Trophoblast cell (in vitro differentiated cells and primary cell): ENCODE measurements at regions not wholly inside any gene's neighbourhood (a gene's known extent, or its start where the extent isn't known, plus 50 kb on each side); places are given as distances from the start of the nearest gene placed in this dataset.

Experiments used
- DNase-seq, 2 donors: peaks; one replicate each; pipeline ENCODE4 v3.0.0-alpha.2; 2016
- H2AFZ ChIP-seq: 2 replicates; pipeline ENCODE4 v1.6.1; 2013; ENCODE audit warnings: low read length, moderate library complexity, mild to moderate bottlenecking; ENCODE audit not compliant: insufficient read depth, poor library complexity
- H2AK5ac ChIP-seq: 2 replicates; pipeline ENCODE4 v1.6.1; 2013; ENCODE audit warnings: mild to moderate bottlenecking, low read length
- H2BK120ac ChIP-seq: 2 replicates; pipeline ENCODE4 v1.6.1; 2013; ENCODE audit warnings: low read length, mild to moderate bottlenecking, moderate library complexity; ENCODE audit not compliant: insufficient read depth, poor library complexity
- H2BK12ac ChIP-seq: 2 replicates; pipeline ENCODE4 v1.6.1; 2013; ENCODE audit warnings: mild to moderate bottlenecking, low read length, moderate library complexity
- H2BK5ac ChIP-seq: 2 replicates; pipeline ENCODE4 v1.6.1; 2013; ENCODE audit warnings: low read length, low read depth, moderate library complexity, mild to moderate bottlenecking; ENCODE audit not compliant: poor library complexity
- H3K14ac ChIP-seq: 2 replicates; pipeline ENCODE4 v1.6.1; 2013; ENCODE audit warnings: mild to moderate bottlenecking, low read length
- H3K18ac ChIP-seq: 2 replicates; pipeline ENCODE4 v1.6.1; 2013; ENCODE audit warnings: mild to moderate bottlenecking, low read length
- H3K23ac ChIP-seq: 2 replicates; pipeline ENCODE4 v1.6.1; 2013; ENCODE audit warnings: low read length
- H3K27ac ChIP-seq: 2 replicates; pipeline ENCODE4 v1.5.1; 2013; ENCODE audit warnings: low read depth, mild to moderate bottlenecking, inconsistent platforms, low read length, moderate library complexity
- H3K27me3 ChIP-seq: 2 replicates; pipeline ENCODE4 v1.6.1; 2013; ENCODE audit warnings: inconsistent platforms, mild to moderate bottlenecking, low read length, moderate library complexity; ENCODE audit not compliant: insufficient read depth
- H3K36me3 ChIP-seq, 2 experiments: 1 replicate in 1 of 2; 2 replicates in 1 of 2; pipeline ENCODE4 v1.6.1; 2013; ENCODE audit warnings: low read length in 2 of 2, mild to moderate bottlenecking in 2 of 2, moderate library complexity in 1 of 2; ENCODE audit not compliant: insufficient read depth in 2 of 2, control insufficient read depth in 1 of 2
- H3K4ac ChIP-seq: 2 replicates; pipeline ENCODE4 v1.6.1; 2013; ENCODE audit warnings: low read depth, mild to moderate bottlenecking, low read length, moderate library complexity
- H3K4me1 ChIP-seq, 2 experiments: 1 replicate in 1 of 2; 2 replicates in 1 of 2; pipeline ENCODE4 v1.6.1; 2013; ENCODE audit warnings: low read length in 2 of 2, mild to moderate bottlenecking in 2 of 2, moderate library complexity in 1 of 2; ENCODE audit not compliant: insufficient read depth in 2 of 2, control insufficient read depth in 1 of 2
- H3K4me2 ChIP-seq: 2 replicates; pipeline ENCODE4 v1.6.1; 2013; ENCODE audit warnings: inconsistent platforms, mild to moderate bottlenecking, low read length, moderate library complexity
- H3K4me3 ChIP-seq: 2 replicates; pipeline ENCODE4 v1.5.1; 2013; ENCODE audit warnings: mild to moderate bottlenecking, low read depth, low read length, inconsistent platforms
- H3K79me1 ChIP-seq: one replicate; pipeline ENCODE4 v1.6.1; 2013; ENCODE audit warnings: low read length
- H3K79me2 ChIP-seq: 2 replicates; pipeline ENCODE4 v1.6.1; 2013; ENCODE audit warnings: low read length, mild to moderate bottlenecking; ENCODE audit not compliant: control insufficient read depth, insufficient read depth, poor library complexity
- H3K9ac ChIP-seq: 2 replicates; pipeline ENCODE4 v1.6.1; 2013; ENCODE audit warnings: mild to moderate bottlenecking, low read length
- H3K9me3 ChIP-seq: 2 replicates; pipeline ENCODE4 v1.6.1; 2013; ENCODE audit warnings: low read depth, mild to moderate bottlenecking, control low read depth, inconsistent platforms, low read length; ENCODE audit not compliant: insufficient read depth
- H4K12ac ChIP-seq: 2 replicates; pipeline ENCODE4 v1.6.1; 2013; ENCODE audit warnings: low read depth, mild to moderate bottlenecking, low read length, moderate library complexity
- H4K8ac ChIP-seq: 2 replicates; pipeline ENCODE4 v1.6.1; 2013; ENCODE audit warnings: low read depth, mild to moderate bottlenecking, low read length, moderate library complexity
- H4K91ac ChIP-seq: one replicate; pipeline ENCODE4 v1.6.1; 2013; ENCODE audit warnings: low read depth, mild to moderate bottlenecking, low read length, moderate library complexity
- WGBS: extraction: QIAGEN DNeasy Blood & Tissue Kit; methylation state at CpG from one replicate; pipeline ENCODE4 v1.1.7; 2013; ENCODE audit warnings: missing lambda C conversion rate; ENCODE audit not compliant: insufficient read length, insufficient coverage; ENCODE audit errors: extremely low coverage; 5-methylcytosine and 5-hydroxymethylcytosine counted together

GRCh38 chr11:39917256-39917655, 1542.2 kb downstream of the LRRC4C start:
- Histone ChIP-seq H2AFZ (no peak overlapping the region), H2BK5ac (no peak overlapping the region), H3K9me3 (peaks cover 2% of the 10 kb centered on the region), H3K4me1 (no peaks in the 10 kb centered on the region), H3K4me2 (no peak overlapping the region), H4K8ac (no peak overlapping the region), H3K27me3 (no peaks in the 10 kb centered on the region), H3K9ac (no peak overlapping the region), H2BK120ac (no peak overlapping the region), H2BK12ac (no peak overlapping the region), H4K91ac (no peak overlapping the region), H3K27ac (no peak overlapping the region), H3K79me2 (no peaks in the 10 kb centered on the region), H2AK5ac (no peak overlapping the region), H4K12ac (no peak overlapping the region), H3K18ac (no peak overlapping the region), H3K4me3 (no peak overlapping the region), H3K14ac (no peak overlapping the region), H3K23ac (no peak overlapping the region), H3K36me3 (no peaks in the 10 kb centered on the region), H3K79me1 (no peaks in the 10 kb centered on the region), H3K4ac (no peak overlapping the region)
- no peak for DNase-seq
- WGBS = no CpG with 5 or more reads among the region's 3 CpGs

GRCh38 chr11:39910087-39910486, 1549.4 kb downstream of the LRRC4C start:
- no peak overlapping the region for H4K12ac ChIP-seq
- no peak overlapping the region for H3K9ac ChIP-seq
- no peak overlapping the region for H2BK12ac ChIP-seq
- no peak overlapping the region for H3K4ac ChIP-seq
- no peaks in the 10 kb centered on the region for H3K36me3 ChIP-seq
- no peak overlapping the region for H2AFZ ChIP-seq
- H3K23ac ChIP-seq = no peak overlapping the region
- H3K27ac ChIP-seq = no peak overlapping the region
- H4K91ac ChIP-seq = no peak overlapping the region
- no peak overlapping the region for H3K18ac ChIP-seq
- no peak for DNase-seq
- no peak overlapping the region for H3K4me3 ChIP-seq
- no peaks in the 10 kb centered on the region for H3K79me2 ChIP-seq
- H2BK5ac ChIP-seq = no peak overlapping the region
- H3K14ac ChIP-seq = no peak overlapping the region
- H2AK5ac ChIP-seq = no peak overlapping the region
- H3K79me1 ChIP-seq = no peaks in the 10 kb centered on the region
- no peak overlapping the region for H3K4me2 ChIP-seq
- H3K9me3 ChIP-seq = no peaks in the 10 kb centered on the region
- no peaks in the 10 kb centered on the region for H3K27me3 ChIP-seq
- H3K4me1 ChIP-seq = no peaks in the 10 kb centered on the region
- no peak overlapping the region for H4K8ac ChIP-seq
- H2BK120ac ChIP-seq = no peak overlapping the region

DNA sequence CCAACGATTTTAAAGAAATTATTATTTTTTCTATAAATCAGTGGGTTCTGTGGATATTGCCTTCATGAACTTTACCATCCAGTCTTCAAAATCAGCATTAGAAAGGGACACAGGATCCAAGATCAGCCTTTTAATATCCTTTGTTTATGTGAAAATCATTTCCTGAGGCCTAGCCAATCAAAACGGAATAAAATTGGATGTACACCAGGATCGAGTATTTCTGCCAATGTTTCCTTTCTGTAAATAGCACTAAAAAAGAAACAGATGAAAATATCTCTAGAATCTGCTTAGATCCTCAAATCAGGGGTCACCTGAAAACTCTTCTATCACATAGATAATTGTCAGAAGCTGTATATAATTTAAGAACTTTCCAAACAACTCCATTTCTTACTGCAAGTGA, 1598.5 kb downstream of the LRRC4C start:
- no peak overlapping the region for H3K9ac ChIP-seq
- H3K79me1 ChIP-seq = no peaks in the 10 kb centered on the region
- H3K36me3 ChIP-seq = no peaks in the 10 kb centered on the region
- H4K91ac ChIP-seq = no peak overlapping the region
- no peaks in the 10 kb centered on the region for H3K79me2 ChIP-seq
- no peak overlapping the region for H2BK120ac ChIP-seq
- H3K18ac ChIP-seq = no peak overlapping the region
- no peak overlapping the region for H3K23ac ChIP-seq
- H2AFZ ChIP-seq = no peak overlapping the region
- no peak overlapping the region for H3K14ac ChIP-seq
- no CpG with 5 or more reads among the region's 3 CpGs for WGBS
- no peak overlapping the region for H3K4me3 ChIP-seq
- H4K12ac ChIP-seq = no peak overlapping the region
- H3K27me3 ChIP-seq = no peaks in the 10 kb centered on the region
- H3K4me1 ChIP-seq = no peaks in the 10 kb centered on the region
- no peak overlapping the region for H2BK5ac ChIP-seq
- H3K27ac ChIP-seq = no peak overlapping the region
- no peak overlapping the region for H3K4ac ChIP-seq
- H2BK12ac ChIP-seq = no peak overlapping the region
- DNase-seq = no peak
- H3K9me3 ChIP-seq = no peaks in the 10 kb centered on the region
- no peak overlapping the region for H3K4me2 ChIP-seq
- H2AK5ac ChIP-seq = no peak overlapping the region
- no peak overlapping the region for H4K8ac ChIP-seq

DNA sequence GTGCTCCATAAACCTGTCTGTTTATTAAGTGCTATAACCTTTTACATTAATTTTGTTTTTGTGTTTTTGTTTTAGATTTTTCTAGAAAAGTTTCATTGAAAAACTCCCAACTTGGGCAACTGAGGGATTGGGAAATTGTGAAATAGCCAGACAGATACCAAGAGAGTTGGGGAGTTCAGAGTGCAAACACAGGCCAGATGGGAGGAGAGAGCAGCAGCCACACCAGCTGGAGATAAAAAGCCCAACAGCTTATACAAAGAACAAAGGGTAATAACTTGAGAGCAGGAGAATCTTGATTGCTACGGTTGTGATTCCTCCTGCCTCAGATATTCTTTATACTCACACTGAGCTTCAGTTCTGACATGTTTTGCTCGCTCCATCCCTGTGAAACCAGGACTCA, 1642.2 kb downstream of the LRRC4C start:
- Histone ChIP-seq H3K9ac (no peak overlapping the region), H3K4ac (no peak overlapping the region), H3K23ac (no peak overlapping the region), H3K79me2 (no peaks in the 10 kb centered on the region), H2BK120ac (no peak overlapping the region), H2AK5ac (no peak overlapping the region), H4K12ac (no peak overlapping the region), H3K9me3 (peaks cover 3% of the 10 kb centered on the region), H2BK12ac (no peak overlapping the region), H3K14ac (no peak overlapping the region), H4K91ac (no peak overlapping the region), H4K8ac (no peak overlapping the region), H2BK5ac (no peak overlapping the region), H3K4me3 (no peak overlapping the region), H3K4me2 (no peak overlapping the region), H3K36me3 (no peaks in the 10 kb centered on the region), H3K27ac (no peak overlapping the region), H3K27me3 (no peaks in the 10 kb centered on the region), H3K18ac (no peak overlapping the region), H2AFZ (no peak overlapping the region), H3K79me1 (no peaks in the 10 kb centered on the region), H3K4me1 (no peaks in the 10 kb centered on the region)
- DNase-seq = no peak
- WGBS = no CpG with 5 or more reads among the region's 2 CpGs
